Heart left ventricle (tissue), 16 donors: ENCODE measurements at regions not wholly inside any gene's neighbourhood (a gene's known extent, or its start where the extent isn't known, plus 50 kb on each side); places are given as distances from the start of the nearest gene placed in this dataset.

Experiments used
- ATAC-seq, 4 donors: fragments of 200-7000 bp; cut with Tn5 transposase; one replicate each; pipeline ENCODE4 v1.9.1; 2020 to 2022; ENCODE audit warnings: moderate library complexity in 4 of 4, mild to moderate bottlenecking in 3 of 4, moderate number of reproducible peaks in 1 of 4
- DNase-seq, 5 donors: peaks; one replicate each; pipeline ENCODE4 v3.0.0-alpha.2; 2020
- H3K27ac ChIP-seq, 12 donors: fragments of 200-600 bp; sonication (generic) in 4 of 12; one replicate each; pipeline versions ENCODE4 v1.5.0 to v1.8.0; 2016 to 2022; ENCODE audit warnings: mild to moderate bottlenecking in 2 of 12
- H3K27me3 ChIP-seq, 9 donors: fragments of 200-600 bp; sonication (generic) in 2 of 9; one replicate each; pipeline versions ENCODE4 v1.5.1 to v1.8.0; 2016 to 2022; ENCODE audit warnings: mild to moderate bottlenecking in 3 of 9
- H3K36me3 ChIP-seq, 9 donors: fragments of 200-600 bp; sonication (generic) in 2 of 9; one replicate each; pipeline versions ENCODE4 v1.5.0 to v1.8.0; 2018 to 2022; ENCODE audit warnings: mild to moderate bottlenecking in 2 of 9
- H3K4me1 ChIP-seq, 12 donors: fragments of 200-600 bp; sonication (generic) in 4 of 12; one replicate each; pipeline versions ENCODE4 v1.5.0 to v1.8.0; 2016 to 2022; ENCODE audit warnings: mild to moderate bottlenecking in 3 of 12
- H3K4me3 ChIP-seq, 12 donors: fragments of 200-600 bp; sonication (generic) in 4 of 12; one replicate each; pipeline versions ENCODE4 v1.5.0 to v1.8.0; 2017 to 2022; ENCODE audit warnings: mild to moderate bottlenecking in 9 of 12, moderate library complexity in 4 of 12
- H3K9me3 ChIP-seq, 12 donors: fragments of 200-600 bp; sonication (generic) in 4 of 12; one replicate each; pipeline versions ENCODE4 v1.5.0 to v1.8.0; 2016 to 2022; ENCODE audit warnings: mild to moderate bottlenecking in 1 of 12
- POLR2A ChIP-seq, 2 donors: fragments of 450-650 bp; IDR thresholded peaks; one replicate each; pipeline ENCODE4 v1.6.1; 2017; ENCODE audit warnings: antibody characterized with exemption in 2 of 2, mild to moderate bottlenecking in 2 of 2, moderate library complexity in 2 of 2
- WGBS, 4 donors: extraction: QIAGEN DNeasy Blood & Tissue Kit in 2 of 4; methylation state at CpG; one replicate each; pipeline versions ENCODE4 v1.1.5 to v1.1.7; 2013 to 2018; 5-methylcytosine and 5-hydroxymethylcytosine counted together
- intact Hi-C, 10 donors: fragments of 100-400 bp; cut with DNase I; formaldehyde crosslinking; loops; one replicate each; pipeline versions ENCODE4 v1.11.1 to v1.14.2; 2022
- TF ChIP-seq, protein P1 (sequence below), 12 donors: fragments of 200-600 bp; sonication (generic) in 4 of 12; IDR thresholded peaks; one replicate each; pipeline versions ENCODE4 v1.5.0 to v1.8.0; 2018 to 2022; ENCODE audit warnings: antibody characterized with exemption in 12 of 12, mild to moderate bottlenecking in 5 of 12
- donor health status: ischemic (EF 13 %, LVEDD 7.1; RV severe dilation, severe dysfunction).
- donor health status: healthy with polysubstance abuse.
- donor health status: DM: no; HTN: yes; CAD: no.
- donor health status: DM: no; HTN: no; CAD: no.
- donor health status: ischemic (EF 25% LVEDD 6.9; RV normal size, moderate dysfunction).
- donor health status: ischemic (EF 25% LVEDD 5.7; RV mildly dilated, moderate dysfunction).
- donor health status: healthy.
- donor health status: DM: yes; HTN: yes; CAD: no.
- donor health status: ischemic (EF 35%, LVEDD 5.7; RV mildly dilated, moderate dysfunction).
- donor health status: nonischemic (EF 11% LVEDD 7.7; RV severe dilation, severe dysfunction).
- donor health status: DM: yes; HTN: yes; CAD: no.
- donor health status: PGD.
- donor health status: ischemic (EF 29% LVEDD 5.4; RV normal size, mild dysfunction).
- donor health status: nonischemic (EF 23%, LVEDD 6.1; RV moderate dilation, normal function).

DNA sequence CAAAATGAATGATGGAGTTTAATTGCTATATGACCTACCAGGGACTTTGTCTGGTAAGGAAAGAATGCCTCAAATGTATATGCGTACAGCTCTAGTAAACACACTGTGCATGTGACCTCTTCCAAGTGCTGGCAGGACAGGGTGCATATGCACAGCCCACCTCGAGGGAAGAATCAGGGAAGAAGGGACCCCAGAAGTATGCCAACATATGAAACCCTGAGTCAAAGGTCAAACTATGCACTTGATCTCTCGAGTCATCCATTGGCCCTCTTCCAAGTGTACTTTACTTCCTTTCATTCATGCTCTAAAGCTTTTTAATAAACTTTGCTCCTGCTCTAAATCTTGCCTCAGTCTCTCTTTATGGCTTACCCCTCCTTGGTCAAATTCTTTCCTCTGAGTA is 804.6 kb upstream of the COX7C start:
- H3K36me3 ChIP-seq, result no peaks in the 10 kb centered on the region
- no peak overlapping the region for H3K27ac ChIP-seq
- no peaks in the 10 kb centered on the region for H3K27me3 ChIP-seq
- H3K4me3 ChIP-seq, result no peak overlapping the region
- intact Hi-C loops, result no loop called here
- ATAC-seq (no peak), DNase-seq (no peak)
- H3K4me1 ChIP-seq, result no peaks in the 10 kb centered on the region
- WGBS, 4 donors, result 57 to 68% (median 60%) methylated on average over 3 of the region's 3 CpGs
- H3K9me3 ChIP-seq, result no peaks in the 10 kb centered on the region
- TF ChIP-seq, protein P1, sequence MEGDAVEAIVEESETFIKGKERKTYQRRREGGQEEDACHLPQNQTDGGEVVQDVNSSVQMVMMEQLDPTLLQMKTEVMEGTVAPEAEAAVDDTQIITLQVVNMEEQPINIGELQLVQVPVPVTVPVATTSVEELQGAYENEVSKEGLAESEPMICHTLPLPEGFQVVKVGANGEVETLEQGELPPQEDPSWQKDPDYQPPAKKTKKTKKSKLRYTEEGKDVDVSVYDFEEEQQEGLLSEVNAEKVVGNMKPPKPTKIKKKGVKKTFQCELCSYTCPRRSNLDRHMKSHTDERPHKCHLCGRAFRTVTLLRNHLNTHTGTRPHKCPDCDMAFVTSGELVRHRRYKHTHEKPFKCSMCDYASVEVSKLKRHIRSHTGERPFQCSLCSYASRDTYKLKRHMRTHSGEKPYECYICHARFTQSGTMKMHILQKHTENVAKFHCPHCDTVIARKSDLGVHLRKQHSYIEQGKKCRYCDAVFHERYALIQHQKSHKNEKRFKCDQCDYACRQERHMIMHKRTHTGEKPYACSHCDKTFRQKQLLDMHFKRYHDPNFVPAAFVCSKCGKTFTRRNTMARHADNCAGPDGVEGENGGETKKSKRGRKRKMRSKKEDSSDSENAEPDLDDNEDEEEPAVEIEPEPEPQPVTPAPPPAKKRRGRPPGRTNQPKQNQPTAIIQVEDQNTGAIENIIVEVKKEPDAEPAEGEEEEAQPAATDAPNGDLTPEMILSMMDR (IDR thresholded peaks at IDR 0.05), result no peak
- TF ChIP-seq POLR2A (IDR thresholded peaks at IDR 0.05), result no peak

DNA sequence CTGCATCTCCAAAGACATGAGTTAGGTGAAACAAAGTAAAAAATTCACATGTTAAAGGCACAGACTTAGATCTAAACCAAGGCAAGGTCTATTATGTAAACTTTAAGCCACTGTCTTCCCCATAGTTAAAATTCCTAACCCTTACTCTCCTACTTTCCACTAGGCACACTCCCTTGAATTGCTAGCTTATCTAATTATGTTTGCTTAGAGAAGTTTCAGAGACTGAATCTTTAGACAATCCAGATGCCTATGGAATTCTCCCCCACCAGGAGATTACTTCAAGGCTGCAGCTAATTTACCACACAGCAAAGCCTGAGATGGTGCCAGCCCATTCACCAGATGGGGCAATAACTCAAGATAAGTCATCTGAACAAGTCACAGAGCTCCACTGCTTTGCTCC is 803.1 kb upstream of the COX7C start:
- Histone ChIP-seq H3K9me3 (no peaks in the 10 kb centered on the region), H3K36me3 (no peaks in the 10 kb centered on the region), H3K4me3 (no peak overlapping the region), H3K4me1 (no peaks in the 10 kb centered on the region), H3K27me3 (no peaks in the 10 kb centered on the region), H3K27ac (no peak overlapping the region)
- TF ChIP-seq, protein P1 (IDR thresholded peaks at IDR 0.05), result no peak
- no peak for TF ChIP-seq POLR2A (IDR thresholded peaks at IDR 0.05)
- no peak for ATAC-seq
- intact Hi-C loops, result no loop called here
- no peak for DNase-seq

DNA sequence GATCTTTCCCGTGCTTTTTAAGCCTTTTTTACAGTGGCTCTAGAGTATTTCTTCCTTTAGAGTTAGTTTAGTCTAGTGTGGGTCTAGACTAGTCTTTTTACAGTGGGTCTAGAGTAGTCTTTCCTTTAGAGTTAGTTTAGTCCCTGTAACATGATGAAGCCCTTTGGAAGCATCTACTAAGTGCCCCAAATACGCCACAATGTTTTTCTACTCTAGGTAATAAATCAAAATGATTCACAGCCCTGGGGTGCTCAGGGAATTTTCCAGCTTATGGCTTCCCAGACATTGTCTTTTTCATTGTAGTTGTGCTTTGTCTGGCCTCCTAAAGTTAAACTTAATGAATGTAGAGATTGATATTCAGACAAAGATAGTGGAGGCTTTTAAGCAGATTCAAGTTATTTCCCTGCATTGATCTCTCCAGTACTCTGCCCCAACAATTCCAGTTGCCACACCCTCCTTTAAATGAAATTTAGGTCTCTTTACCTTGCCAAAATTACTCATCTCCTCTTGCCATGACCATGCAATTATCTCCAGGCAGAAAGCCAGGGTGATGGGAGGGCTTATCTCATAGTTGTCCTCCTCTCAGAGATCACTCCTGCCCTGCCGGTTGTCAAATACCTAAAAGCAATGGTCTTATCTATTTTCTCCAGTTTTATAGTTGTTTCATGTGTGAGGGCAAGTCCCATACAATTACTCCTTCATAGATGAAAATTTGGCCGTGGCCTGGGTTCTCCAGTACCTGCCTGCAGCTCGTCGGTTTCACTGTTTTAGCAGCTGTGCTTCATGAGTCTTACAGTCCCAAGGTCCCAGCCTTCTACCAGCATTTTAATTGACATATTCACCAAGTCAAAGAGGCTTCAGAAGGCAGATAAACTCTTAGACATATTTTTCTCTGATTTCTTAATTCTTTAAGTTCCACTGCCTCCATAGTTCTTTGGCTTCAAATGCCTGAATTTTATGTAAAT is 794.0 kb upstream of the COX7C start:
- Histone ChIP-seq H3K4me3 (no peak overlapping the region), H3K27ac (no peak overlapping the region), H3K36me3 (no peaks in the 10 kb centered on the region), H3K27me3 (no peaks in the 10 kb centered on the region), H3K9me3 (no peaks in the 10 kb centered on the region), H3K4me1 (no peaks in the 10 kb centered on the region)
- WGBS, 4 donors, result 55 to 64% (median 58%) methylated on average over 6 of the region's 6 CpGs
- no peak for DNase-seq
- intact Hi-C loops, result no loop called here
- no peak for ATAC-seq
- TF ChIP-seq, protein P1 (IDR thresholded peaks at IDR 0.05), result no peak
- TF ChIP-seq POLR2A (IDR thresholded peaks at IDR 0.05), result no peak

DNA sequence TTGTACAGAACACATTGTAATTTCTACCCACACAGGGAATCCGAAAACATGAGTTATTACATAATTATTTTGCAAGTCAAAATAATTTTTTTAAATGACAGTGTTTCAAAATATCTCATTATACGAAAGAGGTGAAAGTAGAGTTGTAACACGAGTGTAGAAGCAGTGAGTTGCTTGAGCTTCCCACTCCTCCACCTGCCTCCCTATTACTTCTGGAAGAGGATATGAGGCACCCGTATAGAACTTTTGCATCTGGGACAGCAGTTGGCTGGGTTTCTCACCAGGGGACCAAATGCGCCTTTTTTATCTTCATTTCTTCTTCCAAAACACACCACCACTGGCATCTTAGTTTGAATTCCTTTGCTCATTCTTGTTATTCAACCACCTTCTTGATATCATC is 779.0 kb upstream of the COX7C start:
- DNase-seq, result no peak
- TF ChIP-seq POLR2A (IDR thresholded peaks at IDR 0.05), result no peak
- TF ChIP-seq, protein P1 (IDR thresholded peaks at IDR 0.05), result no peak
- Histone ChIP-seq H3K9me3 (no peaks in the 10 kb centered on the region), H3K4me3 (no peak overlapping the region), H3K36me3 (no peaks in the 10 kb centered on the region), H3K27me3 (no peaks in the 10 kb centered on the region), H3K4me1 (no peaks in the 10 kb centered on the region), H3K27ac (no peak overlapping the region)
- ATAC-seq, result no peak
- WGBS, 4 donors, result 76 to 88% (median 81%) methylated on average over 5 of the region's 5 CpGs
- intact Hi-C loops, result no loop called here
